Kidney (tissue), 13 donors: ENCODE measurements at regions not wholly inside any gene's neighbourhood (a gene's known extent, or its start where the extent isn't known, plus 50 kb on each side); places are given as distances from the start of the nearest gene placed in this dataset.

Experiments
- DNase-seq, 5 donors: peaks; one replicate each; pipeline ENCODE4 v3.0.0-alpha.2; 2013 to 2020
- FAIRE-seq: peaks from 2 replicates; lab custom pipeline; 2012; peaks lifted over from hg19 to GRCh38; lab: Jason Lieb, UNC
- H3K27ac ChIP-seq, 2 donors: one replicate each; pipeline ENCODE4 v1.7.0; 2013; ENCODE audit warnings: low read depth in 2 of 2, low read length in 2 of 2, inconsistent platforms in 1 of 2
- H3K27me3 ChIP-seq: one replicate; pipeline ENCODE4 v1.7.1; 2013; ENCODE audit warnings: low read length, inconsistent platforms; ENCODE audit not compliant: control insufficient read depth, insufficient read depth
- H3K36me3 ChIP-seq, 3 donors: one replicate each; pipeline versions ENCODE4 v1.7.0 to v1.7.1; 2013; ENCODE audit warnings: low read length in 3 of 3, control low read depth in 1 of 3, inconsistent platforms in 1 of 3; ENCODE audit not compliant: insufficient read depth in 3 of 3, control insufficient read depth in 2 of 3
- H3K4me1 ChIP-seq, 3 donors: one replicate each; pipeline versions ENCODE4 v1.7.0 to v1.7.1; 2013; ENCODE audit warnings: low read length in 3 of 3, inconsistent platforms in 1 of 3, low read depth in 1 of 3; ENCODE audit not compliant: control insufficient read depth in 2 of 3, insufficient read depth in 2 of 3
- H3K4me3 ChIP-seq, 3 donors: one replicate each; pipeline versions ENCODE4 v1.7.0 to v1.8.1; 2013; ENCODE audit warnings: low read length in 3 of 3, control low read depth in 1 of 3, inconsistent platforms in 1 of 3
- H3K9ac ChIP-seq, 3 donors: one replicate each; pipeline versions ENCODE4 v1.7.0 to v1.7.1; 2013; ENCODE audit warnings: low read length in 3 of 3, control low read depth in 1 of 3, inconsistent platforms in 1 of 3
- H3K9me3 ChIP-seq, 3 donors: one replicate each; pipeline versions ENCODE4 v1.7.0 to v1.7.1; 2013; ENCODE audit warnings: low read length in 3 of 3, control low read depth in 1 of 3, inconsistent platforms in 1 of 3; ENCODE audit not compliant: control insufficient read depth in 2 of 3, insufficient read depth in 1 of 3
- CTCF ChIP-seq: IDR thresholded peaks from 3 replicates; pipeline ENCODE4 v1.5.1; 2012; ENCODE audit warnings: mild to moderate bottlenecking, moderate library complexity, borderline replicate concordance; ENCODE audit not compliant: insufficient read depth; ENCODE audit errors: extremely low read depth
- intact Hi-C: fragments of 100-400 bp; cut with DNase I; formaldehyde crosslinking; loops from one replicate; pipeline ENCODE4 v1.11.1; 2022
- donor health status: control.
- donor health status: control.
- donor health status: control.
- donor health status: control.
- donor health status: control.
- donor health status: DM: yes; HTN: yes; CAD: no.
- donor health status: Normal renal cell carcinoma (clear cell type).

- TF ChIP-seq CTCF = no peak
- no peak overlapping the region for H3K27ac ChIP-seq
- DNase-seq = no peak
- H3K9me3 ChIP-seq = no peaks in the 10 kb centered on the region
- H3K9ac ChIP-seq = no peak overlapping the region
- FAIRE-seq = no peak
- intact Hi-C loops = no loop called here
- H3K4me1 ChIP-seq = no peaks in the 10 kb centered on the region
- H3K27me3 ChIP-seq = no peaks in the 10 kb centered on the region
- H3K36me3 ChIP-seq = no peaks in the 10 kb centered on the region
- H3K4me3 ChIP-seq = no peak overlapping the region
These were observed 96.7 kb upstream of the DIAPH3 start for GRCh38 chr13:60260440-60260839.

- DNase-seq (peak in 3 of 5 donors; percentile 20 to 46 (median 30)), FAIRE-seq (no peak)
- H3K9me3 ChIP-seq = no peaks in the 10 kb centered on the region
- no peaks in the 10 kb centered on the region for H3K27me3 ChIP-seq
- H3K4me3 ChIP-seq = no peak overlapping the region
- no peak overlapping the region for H3K9ac ChIP-seq
- no peaks in the 10 kb centered on the region for H3K36me3 ChIP-seq
- no peak for TF ChIP-seq CTCF
- H3K27ac ChIP-seq = no peak overlapping the region
- intact Hi-C loops = no loop called here
- no peaks in the 10 kb centered on the region for H3K4me1 ChIP-seq
These were observed 98.0 kb upstream of the DIAPH3 start for GRCh38 chr13:60261432-60262351.

- Histone ChIP-seq H3K9ac (no peak overlapping the region), H3K27me3 (no peaks in the 10 kb centered on the region), H3K4me3 (no peak overlapping the region), H3K27ac (no peak overlapping the region), H3K36me3 (no peaks in the 10 kb centered on the region), H3K4me1 (no peaks in the 10 kb centered on the region), H3K9me3 (no peaks in the 10 kb centered on the region)
- DNase-seq = no peak
- intact Hi-C loops = no loop called here
- TF ChIP-seq CTCF = no peak
- no peak for FAIRE-seq
These were observed 101.8 kb upstream of the DIAPH3 start for GRCh38 chr13:60265566-60265965.
